GM12878 (cell line): ENCODE measurements at regions not wholly inside any gene's neighbourhood (a gene's known extent, or its start where the extent isn't known, plus 50 kb on each side); places are given as distances from the start of the nearest gene placed in this dataset.

Source experiments
- GABPA ChIP-seq: IDR thresholded peaks from 2 replicates; pipeline ENCODE4 v1.6.1; 2014; ENCODE audit warnings: antibody characterized with exemption, low read depth, mild to moderate bottlenecking, inconsistent platforms
- POLR2A ChIP-seq: IDR thresholded peaks from 2 replicates; pipeline ENCODE4 v1.6.1; 2011; ENCODE audit warnings: low read depth, mild to moderate bottlenecking, low read length
- TF ChIP-seq, protein P1 (sequence below): fragments of 450-650 bp; IDR thresholded peaks from 2 replicates; pipeline ENCODE4 v1.6.1; 2014; ENCODE audit warnings: mild to moderate bottlenecking

DNA sequence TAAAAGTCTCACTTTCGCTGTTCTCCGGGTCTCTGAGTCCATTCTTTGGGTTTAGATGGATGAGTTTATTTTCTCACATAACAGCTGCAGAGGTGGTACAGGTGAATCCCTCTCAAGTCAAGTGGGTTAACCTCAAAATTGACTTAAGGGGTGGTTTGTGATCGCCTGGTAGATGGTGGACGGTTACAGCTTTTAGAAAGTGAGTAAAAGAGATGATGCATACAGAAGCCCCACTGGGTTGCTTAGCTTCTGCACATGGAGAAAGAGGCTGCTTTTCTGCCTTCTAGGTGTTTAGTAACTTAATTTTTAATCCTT lies 146.7 kb downstream of the TRIM27 start:
- TF ChIP-seq GABPA (no peak), POLR2A (no peak)
- TF ChIP-seq, protein P1, sequence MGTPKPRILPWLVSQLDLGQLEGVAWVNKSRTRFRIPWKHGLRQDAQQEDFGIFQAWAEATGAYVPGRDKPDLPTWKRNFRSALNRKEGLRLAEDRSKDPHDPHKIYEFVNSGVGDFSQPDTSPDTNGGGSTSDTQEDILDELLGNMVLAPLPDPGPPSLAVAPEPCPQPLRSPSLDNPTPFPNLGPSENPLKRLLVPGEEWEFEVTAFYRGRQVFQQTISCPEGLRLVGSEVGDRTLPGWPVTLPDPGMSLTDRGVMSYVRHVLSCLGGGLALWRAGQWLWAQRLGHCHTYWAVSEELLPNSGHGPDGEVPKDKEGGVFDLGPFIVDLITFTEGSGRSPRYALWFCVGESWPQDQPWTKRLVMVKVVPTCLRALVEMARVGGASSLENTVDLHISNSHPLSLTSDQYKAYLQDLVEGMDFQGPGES, result no peak
